ENCODE measurements at regions not wholly inside any gene's neighbourhood (a gene's known extent, or its start where the extent isn't known, plus 50 kb on each side); places are given as distances from the start of the nearest gene placed in this dataset.

- H3K4me1 Mint-ChIP-seq, result no peaks in the 10 kb centered on the region
- no peak for DNase-seq
- no peaks in the 10 kb centered on the region for H3K79me2 ChIP-seq (ENCODE audit: insufficient read depth, low read length)
- no peaks in the 10 kb centered on the region for H3K4me1 ChIP-seq (ENCODE audit: insufficient read depth, low read length)
- H3K27ac ChIP-seq (ENCODE audit: insufficient read length, low read depth, low read length), result no peak overlapping the region
- H3K14ac ChIP-seq (ENCODE audit: insufficient read depth, low read length), result no peak overlapping the region
- H3K9ac ChIP-seq (ENCODE audit: extremely low read depth, insufficient read length, low read length), result no peak overlapping the region
- no peak overlapping the region for H3K23ac ChIP-seq (ENCODE audit: insufficient read length, low read depth, low read length)
- H3K27ac Mint-ChIP-seq, result no peak overlapping the region
- H4K91ac ChIP-seq (ENCODE audit: insufficient read length, low read depth, low read length), result no peak overlapping the region
- no peak overlapping the region for H2BK12ac ChIP-seq (ENCODE audit: insufficient read length, low read depth, low read length)
- H4K8ac ChIP-seq (replicated peaks; ENCODE audit: insufficient read length, low read depth, low read length), result no peak overlapping the region
- H4K20me1 ChIP-seq (ENCODE audit: control insufficient read depth, insufficient read depth, insufficient read length), result no peaks in the 10 kb centered on the region
- H3K18ac ChIP-seq (ENCODE audit: insufficient read length, low read depth, low read length), result no peak overlapping the region
- H2BK5ac ChIP-seq (ENCODE audit: insufficient read length, low read length), result no peak overlapping the region
- H2BK20ac ChIP-seq (ENCODE audit: low read depth, low read length, poor library complexity, severe bottlenecking), result no peak overlapping the region
- H3K9me3 ChIP-seq (ENCODE audit: control insufficient read depth, low read depth, low read length), result no peaks in the 10 kb centered on the region
- no peak overlapping the region for H4K5ac ChIP-seq (ENCODE audit: insufficient read length, low read depth, low read length)
- H3K9me3 Mint-ChIP-seq, result no peaks in the 10 kb centered on the region; a peak in 1 of 5 replicates
- H3K4ac ChIP-seq (ENCODE audit: low read depth, low read length), result no peak overlapping the region
- no peak for TF ChIP-seq CTCF (conservative IDR thresholded peaks at IDR 0.05)
- no peaks in the 10 kb centered on the region; the same call in none of the 2 replicates for H3K27me3 Mint-ChIP-seq (ENCODE audit: low read depth)
- no CpG with 5 or more reads among the region's 1 CpG for WGBS (ENCODE audit: extremely low coverage, insufficient read length, low lambda C conversion rate)
- H3K23me2 ChIP-seq (ENCODE audit: insufficient read length, low read depth, low read length, poor library complexity, severe bottlenecking), result no peaks in the 10 kb centered on the region
- no peaks in the 10 kb centered on the region for H3K79me1 ChIP-seq (ENCODE audit: insufficient read depth, low read depth, low read length, poor library complexity, severe bottlenecking)
- H3K36me3 Mint-ChIP-seq (ENCODE audit: insufficient read depth in 1 of 3, low read depth in 3 of 3), result no peaks in the 10 kb centered on the region
- no peaks in the 10 kb centered on the region for H3K27me3 ChIP-seq (ENCODE audit: insufficient read depth, low read length)
- no peak overlapping the region for H3T11ph ChIP-seq (ENCODE audit: low read length)
- no peak overlapping the region for H2BK15ac ChIP-seq (ENCODE audit: low read depth, low read length)
- H3K56ac ChIP-seq (ENCODE audit: insufficient read length, low read depth, low read length), result no peak overlapping the region
- no peak overlapping the region for H2AK5ac ChIP-seq (ENCODE audit: insufficient read length, low read length)
- H3K4me2 ChIP-seq (ENCODE audit: insufficient read depth, insufficient read length, low read length), result no peak overlapping the region
- no peak overlapping the region for H2AFZ ChIP-seq (ENCODE audit: low read length)
- no peak overlapping the region for H2BK120ac ChIP-seq (ENCODE audit: low read depth, low read length, poor library complexity, severe bottlenecking)
- no peak overlapping the region for H3K4me3 Mint-ChIP-seq
Measured at GRCh38 chr7:39855325-39855674, 94.8 kb upstream of the CDK13 start.
